Endothelial cell of umbilical vein (primary cell): ENCODE measurements at regions not wholly inside any gene's neighbourhood (a gene's known extent, or its start where the extent isn't known, plus 50 kb on each side); places are given as distances from the start of the nearest gene placed in this dataset.

ENCODE experiments used
- BruUV-seq: library from RNA; stranded (reverse); fragments of 400-500 nt; replicated peaks from 2 replicates; lab custom pipeline; 2021; lab: Mats Ljungman, UMichigan
- CTCF ChIA-PET: fragments of 300-600, 350-600 bp; sonication (Branson Sonifier 250); formaldehyde crosslinking; loops from one replicate; lab custom pipeline; 2021; ENCODE audit warnings: antibody characterized with exemption, inconsistent platforms; lab: Charles Lee
- POLR2A ChIA-PET: fragments of 300-600, 350-600 bp; sonication (Branson Sonifier 250); formaldehyde crosslinking; loops from one replicate; lab custom pipeline; 2021; ENCODE audit warnings: antibody characterized with exemption, inconsistent platforms; lab: Charles Lee
- DNase-seq: peaks from one replicate; pipeline ENCODE4 v3.0.0-alpha.2; 2011; ENCODE audit warnings: low read depth, low spot score
- FAIRE-seq: peaks from 2 replicates; lab custom pipeline; 2011; peaks lifted over from hg19 to GRCh38; lab: Jason Lieb, UNC
- H2AFZ ChIP-seq: 2 replicates; pipeline ENCODE4 v1.6.0; 2012; ENCODE audit warnings: low read depth, low read length, control low read depth, inconsistent platforms
- H3K27ac ChIP-seq: 2 replicates; pipeline ENCODE4 v1.5.1; 2011; ENCODE audit warnings: low read depth, mild to moderate bottlenecking, control low read depth, low read length, moderate library complexity; ENCODE audit not compliant: insufficient read depth
- H3K27me3 ChIP-seq, 2 experiments: 2 replicates each; pipeline versions ENCODE4 v1.6.0 to v1.6.1; 2011; ENCODE audit warnings: low read length in 2 of 2, mixed read lengths in 1 of 2; ENCODE audit not compliant: control insufficient read depth in 2 of 2, insufficient read depth in 2 of 2
- H3K36me3 ChIP-seq, 2 experiments: 2 replicates in 1 of 2; 3 replicates in 1 of 2; pipeline ENCODE4 v1.5.1; 2011; ENCODE audit warnings: low read length in 2 of 2, mild to moderate bottlenecking in 1 of 2, moderate library complexity in 1 of 2; ENCODE audit not compliant: control insufficient read depth in 2 of 2, insufficient read depth in 2 of 2; ENCODE audit errors: extremely low read depth in 1 of 2
- H3K4me1 ChIP-seq: 3 replicates; pipeline ENCODE4 v1.5.1; 2011; ENCODE audit warnings: mild to moderate bottlenecking, low read length; ENCODE audit not compliant: control insufficient read depth, insufficient read depth; ENCODE audit errors: extremely low read depth
- H3K4me2 ChIP-seq: 2 replicates; pipeline ENCODE4 v1.6.1; 2011; ENCODE audit warnings: low read length, control low read depth, mixed read lengths; ENCODE audit not compliant: insufficient read depth
- H3K4me3 ChIP-seq, 3 experiments: fragments of 200-600 bp in 1 of 3; sonication (generic), shearing (Covaris generic) in 1 of 3; replicated peaks in 1 of 3; 2 replicates each; pipeline ENCODE4 v1.5.1; 2011 to 2016; ENCODE audit warnings: control low read depth in 3 of 3, low read length in 3 of 3, mild to moderate bottlenecking in 2 of 3, inconsistent platforms in 1 of 3, low read depth in 1 of 3, moderate library complexity in 1 of 3; ENCODE audit not compliant: insufficient read depth in 1 of 3
- H3K79me2 ChIP-seq: 2 replicates; pipeline ENCODE4 v1.6.0; 2012; ENCODE audit warnings: low read length, inconsistent platforms; ENCODE audit not compliant: control insufficient read depth, insufficient read depth
- H3K9ac ChIP-seq: replicated peaks from 2 replicates; pipeline ENCODE3; 2011; ENCODE audit warnings: low read length, control low read depth; ENCODE audit not compliant: insufficient read depth; ENCODE audit errors: extremely low read depth
- H3K9me1 ChIP-seq: replicated peaks from 3 replicates; pipeline ENCODE4 v1.6.0; 2011; ENCODE audit warnings: mild to moderate bottlenecking, low read length; ENCODE audit not compliant: control insufficient read depth, insufficient read depth; ENCODE audit errors: extremely low read depth
- H3K9me3 ChIP-seq: replicated peaks from 2 replicates; pipeline ENCODE4 v1.5.1; 2012; ENCODE audit warnings: low read length, inconsistent platforms; ENCODE audit not compliant: control insufficient read depth, insufficient read depth
- H4K20me1 ChIP-seq: replicated peaks from 2 replicates; pipeline ENCODE3; 2011; ENCODE audit warnings: mild to moderate bottlenecking, low read length; ENCODE audit not compliant: control insufficient read depth, insufficient read depth; ENCODE audit errors: extremely low read depth
- CTCF ChIP-seq, 2 donors: IDR thresholded peaks; 1 replicate in 1 of 2; 2 replicates in 1 of 2; pipeline ENCODE4 v1.5.1; 2011; ENCODE audit warnings: low read length in 2 of 2, mild to moderate bottlenecking in 2 of 2, moderate library complexity in 2 of 2, control low read depth in 1 of 2, inconsistent platforms in 1 of 2, low read depth in 1 of 2; ENCODE audit not compliant: insufficient read depth in 1 of 2; ENCODE audit errors: extremely low read depth in 1 of 2
- EZH2 ChIP-seq: IDR thresholded peaks from 2 replicates; pipeline ENCODE4 v1.6.1; 2012; ENCODE audit warnings: borderline replicate concordance, low read depth, mild to moderate bottlenecking, moderate library complexity, low read length, inconsistent platforms; ENCODE audit not compliant: severe bottlenecking
- GATA2 ChIP-seq: IDR thresholded peaks from 2 replicates; pipeline ENCODE4 v1.7.0; 2011; ENCODE audit warnings: low read depth, mild to moderate bottlenecking, moderate library complexity, mixed read lengths, low read length; ENCODE audit not compliant: insufficient read length, insufficient read depth
- MAX ChIP-seq: IDR thresholded peaks from 2 replicates; pipeline ENCODE4 v1.6.1; 2011; ENCODE audit not compliant: insufficient read depth, insufficient read length
- POLR2A ChIP-seq: IDR thresholded peaks from 2 replicates; pipeline ENCODE4 v1.6.1; 2012; ENCODE audit warnings: low read depth, mild to moderate bottlenecking, control low read depth, low read length
- dilution Hi-C: fragments of 300-500 bp; cut with MboI; formaldehyde crosslinking; loops from one replicate; pipeline ENCODE4 v1.15.0; 2019; ENCODE audit warnings: low sequenced_read_pairs; ENCODE audit not compliant: extremely low pct_ligation_motif_present
- intact Hi-C: fragments of 100-400 bp; cut with micrococcal nuclease; formaldehyde crosslinking; loops from one replicate; pipeline ENCODE4 v1.10.0; 2022

GRCh38 chr10:42960491-42960990 lies 116.3 kb upstream of the RET start:
- H3K27ac ChIP-seq: no peak overlapping the region
- H3K36me3 ChIP-seq: no peaks in the 10 kb centered on the region
- dilution Hi-C loops (no loop called here), intact Hi-C loops (no loop called here)
- DNase-seq (no peak), FAIRE-seq (no peak)
- no peaks in the 10 kb centered on the region for H4K20me1 ChIP-seq
- H3K9me1 ChIP-seq: no peaks in the 10 kb centered on the region
- POLR2A ChIA-PET: no interaction called here
- CTCF ChIA-PET: no interaction called here
- H3K9me3 ChIP-seq: no peaks in the 10 kb centered on the region
- no peak overlapping the region for H3K9ac ChIP-seq
- H3K79me2 ChIP-seq: no peaks in the 10 kb centered on the region
- no peak overlapping the region for H3K4me2 ChIP-seq
- no peak overlapping the region for H3K4me3 ChIP-seq
- H2AFZ ChIP-seq: no peak overlapping the region
- no TSS peak for BruUV-seq
- H3K4me1 ChIP-seq: no peaks in the 10 kb centered on the region
- H3K27me3 ChIP-seq: no peaks in the 10 kb centered on the region
- no peak for TF ChIP-seq GATA2
- no peak for TF ChIP-seq MAX
- no peak for TF ChIP-seq POLR2A
- no peak for TF ChIP-seq CTCF (IDR thresholded peaks at IDR 0.05; ENCODE audit: extremely low read depth in 1 of 2, insufficient read depth in 1 of 2, low read depth in 1 of 2, low read length in 2 of 2)
- no peak for TF ChIP-seq EZH2
